ENCODE measurements at regions not wholly inside any gene's neighbourhood (a gene's known extent, or its start where the extent isn't known, plus 50 kb on each side); places are given as distances from the start of the nearest gene placed in this dataset.

DNA sequence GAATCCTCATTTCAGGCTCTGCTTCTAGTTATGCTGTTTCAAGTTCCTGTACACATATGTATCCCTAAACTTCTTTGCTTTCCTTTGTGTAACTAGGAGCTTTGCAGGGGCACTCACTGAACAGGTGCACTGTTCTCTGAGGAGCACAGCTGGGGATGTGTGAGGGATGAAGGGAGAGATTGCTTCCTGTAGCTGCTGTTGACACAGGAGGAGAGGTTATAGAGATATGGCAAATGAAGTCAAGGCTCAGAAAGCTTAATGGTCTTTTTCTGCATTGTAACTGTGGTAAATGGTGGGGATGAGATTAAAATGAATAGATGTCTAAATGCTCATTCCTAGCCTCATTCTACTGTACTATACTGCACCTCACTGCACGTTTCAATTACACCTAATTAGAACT lies 454.3 kb downstream of the BTBD3 start:
- DNase-seq (ENCODE audit: low read depth in 3 of 3) = no peak

DNA sequence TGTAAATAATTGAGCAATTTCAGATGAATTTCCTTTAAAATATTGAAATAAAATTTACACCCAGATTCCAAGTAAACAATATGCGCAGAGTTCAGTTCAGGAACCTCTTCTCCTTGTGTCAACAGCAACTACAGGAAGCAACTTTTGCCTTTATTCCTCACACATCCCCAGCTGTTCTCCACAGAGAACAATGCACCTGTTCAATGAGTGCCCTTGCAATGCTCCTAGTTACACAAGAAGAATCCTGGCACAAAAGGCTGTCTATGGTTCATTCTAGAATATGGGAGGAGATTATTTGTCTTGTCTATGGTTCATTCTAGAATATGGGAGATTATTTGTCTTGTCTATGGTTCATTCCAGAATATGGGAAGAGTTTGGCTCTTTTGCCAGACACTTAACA lies 454.9 kb downstream of the BTBD3 start:
- DNase-seq (ENCODE audit: low read depth in 3 of 3) = no peak

DNA sequence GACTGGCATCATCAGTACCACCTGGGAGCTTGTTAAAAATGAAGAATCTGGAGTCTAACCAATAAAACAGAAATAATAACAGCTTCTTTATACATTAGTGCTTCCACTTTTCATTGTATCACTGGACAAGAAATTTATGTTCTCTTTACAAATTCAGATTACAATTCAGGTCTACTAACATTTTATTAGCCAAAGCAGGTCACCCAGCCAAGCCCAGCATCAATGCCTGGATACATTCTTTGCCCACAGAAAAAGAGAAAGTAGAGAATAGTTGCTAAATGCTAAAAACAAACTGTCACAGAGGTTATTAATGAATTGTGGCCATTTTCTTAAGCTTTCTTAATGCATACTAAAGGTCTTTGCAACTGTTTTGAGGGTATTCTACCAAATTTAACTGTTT lies 458.3 kb downstream of the BTBD3 start:
- no peak for DNase-seq (ENCODE audit: low read depth in 3 of 3)

DNA sequence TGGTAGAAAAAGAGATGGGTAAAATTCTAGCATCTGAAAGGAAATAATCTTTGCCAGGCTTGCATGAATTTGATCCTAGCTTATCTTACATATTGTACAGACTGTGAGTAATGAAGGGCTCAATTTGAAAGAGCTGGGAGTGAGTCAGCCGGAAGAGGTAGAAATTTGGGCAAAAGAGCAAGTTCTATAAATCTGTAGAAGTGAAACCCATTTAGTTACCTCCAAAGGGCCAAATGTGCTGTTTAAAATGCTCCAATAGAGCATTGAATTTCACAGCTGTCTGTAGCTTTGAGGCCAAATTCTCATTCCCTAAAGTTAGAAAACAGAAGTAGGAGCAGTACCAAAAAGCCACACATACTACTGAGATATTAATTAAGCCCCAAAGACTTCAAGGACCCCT lies 466.1 kb downstream of the BTBD3 start:
- DNase-seq (ENCODE audit: low read depth in 3 of 3) = no peak

DNA sequence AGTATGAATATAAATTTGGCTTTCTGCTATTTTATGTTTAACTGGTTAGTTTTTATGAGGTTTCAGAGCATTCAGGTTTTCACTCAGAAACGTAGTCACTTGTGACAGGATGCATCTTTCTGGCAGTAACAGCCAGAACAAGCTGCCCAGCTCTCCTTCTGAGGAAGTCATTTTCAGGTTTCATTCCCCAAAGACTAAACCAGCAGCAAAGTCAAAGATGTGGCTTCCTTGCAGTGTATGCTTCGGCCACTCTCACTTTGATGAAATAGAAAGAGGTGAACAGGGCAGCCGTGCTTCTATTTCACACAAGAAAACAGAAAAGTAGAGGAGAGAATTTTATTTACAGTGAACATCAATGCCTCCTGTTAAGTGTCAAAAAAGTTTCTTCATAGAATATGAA lies 469.1 kb downstream of the BTBD3 start:
- no peak for DNase-seq (ENCODE audit: low read depth in 3 of 3)

DNA sequence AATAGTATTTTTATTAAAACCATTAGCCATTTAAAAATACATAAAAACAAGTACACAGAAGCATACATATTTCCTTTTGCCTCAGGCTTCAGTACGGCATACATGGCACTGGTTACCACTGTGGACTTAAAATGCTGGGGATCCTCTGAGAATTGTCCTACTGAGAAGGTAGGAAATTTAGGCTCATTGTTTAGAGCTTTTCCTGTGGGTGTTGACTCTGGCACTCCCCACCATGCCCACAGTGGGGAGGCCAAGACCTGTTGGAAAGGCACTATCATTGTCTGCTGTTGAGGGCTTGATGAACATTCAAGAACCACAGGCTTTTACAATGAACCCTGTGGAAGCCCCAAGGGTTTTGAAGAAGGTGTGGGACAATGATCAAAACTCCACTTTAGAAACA lies 473.4 kb downstream of the BTBD3 start:
- DNase-seq (ENCODE audit: low read depth in 3 of 3) = no peak

DNA sequence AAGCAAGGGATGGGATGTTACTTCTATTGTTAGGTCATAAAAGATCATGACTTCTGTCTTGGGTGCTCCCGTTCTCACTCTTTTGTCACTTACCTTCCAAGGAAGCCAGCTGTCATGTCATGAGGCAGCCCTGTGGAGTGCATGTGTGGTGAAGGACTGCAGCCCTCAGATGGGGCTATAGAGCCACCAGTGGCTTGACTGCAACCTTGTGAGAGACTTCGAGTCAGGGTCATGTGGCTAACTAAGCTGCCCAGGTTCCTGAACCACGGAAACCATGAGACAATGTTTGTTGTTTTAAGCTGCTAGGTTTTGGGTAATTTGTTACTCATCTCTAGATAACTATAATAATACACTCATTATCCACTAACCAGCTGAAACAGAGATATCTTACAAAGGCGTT lies 477.1 kb downstream of the BTBD3 start:
- no peak for DNase-seq (ENCODE audit: low read depth in 3 of 3)

DNA sequence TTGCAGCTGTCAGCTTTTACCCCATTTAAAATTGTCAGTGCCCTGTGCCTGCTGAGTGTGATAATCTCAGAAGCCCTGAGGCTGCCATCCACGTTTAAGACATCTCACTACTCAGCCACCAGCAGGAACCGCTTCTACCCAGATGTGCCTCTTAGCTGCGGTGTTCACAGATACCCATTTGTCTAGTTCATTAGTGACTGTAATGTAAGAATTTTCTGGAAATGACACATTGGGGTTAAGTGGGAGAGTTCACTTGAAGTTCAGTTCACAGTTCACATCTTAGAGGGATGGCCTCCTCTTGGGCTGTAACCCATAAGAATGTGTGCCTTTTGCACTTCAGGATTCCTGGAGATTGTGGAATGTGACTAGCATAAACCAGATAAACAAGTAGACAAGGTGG lies 477.7 kb downstream of the BTBD3 start:
- no peak for DNase-seq (ENCODE audit: low read depth in 3 of 3)

DNA sequence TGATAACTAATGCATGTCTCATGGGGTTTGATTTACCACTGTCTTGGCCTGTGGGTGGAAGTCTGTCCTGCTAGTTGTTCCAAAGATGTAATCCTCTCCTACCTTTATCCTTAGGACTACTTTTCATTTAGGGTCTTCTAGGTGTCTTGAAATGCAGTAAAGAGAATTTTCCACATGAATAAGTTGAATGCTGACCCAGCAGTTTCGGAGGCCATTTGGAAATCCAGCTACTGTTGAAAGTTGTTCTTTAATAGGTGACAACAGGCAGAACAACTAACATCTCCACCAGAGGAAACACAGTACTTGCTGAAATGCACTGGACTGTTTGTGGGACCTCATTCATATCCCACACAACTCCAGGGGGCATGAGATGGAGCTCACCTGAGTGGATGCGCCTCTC lies 478.1 kb downstream of the BTBD3 start:
- DNase-seq (ENCODE audit: low read depth in 3 of 3) = no peak

DNA sequence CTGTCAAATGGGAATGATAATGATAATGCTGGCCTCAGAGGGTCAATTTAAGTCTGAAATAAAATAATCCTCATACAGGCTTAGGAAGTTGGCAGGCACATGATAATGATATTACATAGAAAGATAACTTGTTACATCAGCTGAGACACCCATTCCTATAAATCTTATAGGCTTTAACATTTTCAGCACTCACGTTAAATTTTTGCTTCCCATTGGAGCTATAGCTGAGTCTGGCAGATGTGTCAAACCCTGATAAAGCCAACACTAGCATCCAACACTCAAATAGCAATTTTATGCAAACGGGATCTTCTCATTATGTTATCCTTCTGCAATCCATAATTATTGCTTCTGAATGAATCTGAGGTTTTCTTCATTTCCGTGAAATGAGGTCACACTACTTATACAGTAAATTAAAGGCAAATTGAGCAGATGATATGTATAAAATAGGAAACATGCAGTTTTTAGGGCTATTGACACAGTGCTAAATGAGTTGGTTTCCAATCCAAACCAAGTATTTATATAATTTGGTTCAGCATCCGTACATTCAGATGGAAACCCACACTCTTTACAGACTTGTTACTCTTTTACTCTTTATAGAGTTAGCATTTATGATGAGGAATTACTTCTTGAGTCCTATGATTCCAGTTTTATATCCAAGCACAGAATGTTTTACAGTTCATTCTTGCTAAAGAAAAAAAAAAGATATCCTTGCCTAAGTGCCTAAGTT lies 481.6 kb downstream of the BTBD3 start:
- DNase-seq (ENCODE audit: low read depth in 3 of 3) = no peak

DNA sequence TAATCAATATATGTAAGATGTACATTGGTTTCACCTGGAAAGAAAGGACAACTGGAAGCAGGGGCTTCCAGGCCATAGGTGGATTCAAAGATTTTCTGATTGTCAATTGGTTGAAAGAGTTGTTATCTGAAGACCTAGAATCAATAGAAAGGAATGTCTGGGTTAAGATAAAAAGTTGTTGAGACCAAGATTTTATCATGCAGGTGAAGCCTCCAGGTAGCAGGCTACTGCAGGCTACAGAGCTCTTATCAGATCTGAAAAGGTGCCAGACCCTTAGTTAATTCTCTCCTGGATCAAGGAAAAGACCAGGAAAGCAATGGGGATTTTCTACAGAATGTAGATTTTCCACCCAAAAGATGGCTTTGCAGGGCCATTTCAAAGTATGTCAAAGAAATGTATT lies 487.2 kb downstream of the BTBD3 start:
- no peak for DNase-seq (ENCODE audit: low read depth in 3 of 3)

DNA sequence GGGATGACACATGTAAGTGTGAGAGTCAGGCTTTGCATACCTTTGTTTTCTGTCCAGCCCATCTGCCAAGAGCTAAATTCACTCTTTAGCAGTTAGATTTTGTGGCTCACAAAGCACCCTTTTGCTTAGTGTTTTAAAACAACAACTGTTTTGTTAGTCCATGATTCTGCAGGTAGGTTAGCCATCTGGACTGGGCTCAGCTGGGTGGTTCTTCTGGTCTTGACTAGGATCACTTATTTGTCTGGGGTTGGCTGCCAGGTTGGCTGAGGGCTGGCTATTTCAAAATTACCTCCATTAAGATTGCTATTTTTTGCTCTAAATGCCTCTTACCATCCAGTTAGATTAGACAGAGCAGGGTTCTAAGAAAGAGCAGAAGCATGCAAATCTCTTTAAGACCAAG lies 489.3 kb downstream of the BTBD3 start:
- no peak for DNase-seq (ENCODE audit: low read depth in 3 of 3)

DNA sequence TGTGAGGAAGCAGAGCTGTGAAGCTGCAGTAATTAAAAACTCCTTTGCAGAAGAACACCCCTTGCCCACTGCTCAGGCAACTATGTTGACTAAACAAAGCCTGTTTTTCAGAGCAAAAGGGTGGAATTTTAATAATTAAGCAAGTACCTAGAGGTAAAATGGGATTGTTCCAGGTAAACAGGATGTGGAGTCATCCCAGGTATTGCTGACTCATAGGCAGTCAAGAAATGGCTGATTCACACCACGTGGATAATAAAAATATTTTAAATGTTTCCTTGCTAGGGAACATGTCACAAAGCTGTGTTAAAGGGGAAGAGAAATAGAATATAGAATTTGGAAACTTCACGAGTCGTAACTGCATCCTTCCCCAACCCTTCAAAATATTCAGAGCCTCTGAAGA lies 491.8 kb downstream of the BTBD3 start:
- no peak for DNase-seq (ENCODE audit: low read depth in 3 of 3)

DNA sequence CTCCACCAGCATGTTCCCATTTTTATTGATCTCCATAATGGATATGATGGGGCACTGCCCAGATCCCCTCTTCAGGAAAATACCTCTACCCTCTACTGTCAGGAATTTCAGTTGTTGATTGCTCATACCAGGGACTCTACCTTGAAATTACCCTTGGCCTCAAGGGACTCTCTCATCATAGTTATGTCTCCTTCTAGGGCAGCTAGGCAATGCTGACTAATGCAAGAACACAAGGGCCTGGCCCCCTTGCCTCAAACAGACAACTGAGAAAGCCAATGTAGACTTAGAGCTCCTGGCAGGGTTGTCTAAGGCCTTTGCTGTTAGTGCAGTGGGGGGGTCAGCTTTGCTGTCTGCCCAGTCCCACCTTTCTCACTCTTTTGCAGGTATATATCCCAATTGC lies 493.1 kb downstream of the BTBD3 start:
- DNase-seq (ENCODE audit: low read depth in 3 of 3) = no peak

DNA sequence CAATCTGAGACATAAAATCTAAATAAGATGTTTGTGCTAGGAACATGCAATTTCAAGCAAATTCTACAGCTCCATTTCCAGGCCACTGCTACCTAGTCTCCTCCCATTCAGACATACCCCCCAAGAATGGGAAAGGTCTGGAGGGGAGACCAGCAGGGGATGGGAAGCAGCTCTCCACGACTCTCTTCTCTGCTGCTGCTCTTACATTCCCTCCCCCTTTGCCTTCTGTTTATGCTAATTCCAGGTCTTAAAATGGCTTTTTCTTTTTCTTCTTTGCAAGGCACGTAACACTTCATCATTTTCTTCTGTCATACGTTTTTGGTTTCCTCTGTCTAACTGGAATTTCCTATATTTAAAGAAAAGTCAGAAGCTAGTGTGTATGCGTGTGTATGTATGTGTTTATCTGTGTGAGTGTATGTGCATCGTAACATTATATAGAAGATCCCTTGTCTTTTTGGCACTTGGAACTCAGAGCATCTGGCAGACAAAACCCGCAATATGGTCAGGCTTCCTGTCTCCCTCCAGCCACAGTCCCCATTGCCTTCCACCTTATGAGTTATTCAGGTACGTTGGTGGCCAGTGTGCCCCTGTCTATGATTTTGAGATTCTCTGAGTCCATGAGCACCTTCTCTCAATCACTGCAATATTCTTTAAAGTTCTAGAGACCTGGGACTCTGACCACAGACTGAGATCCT lies 493.7 kb downstream of the BTBD3 start:
- DNase-seq (ENCODE audit: low read depth in 3 of 3) = no peak

DNA sequence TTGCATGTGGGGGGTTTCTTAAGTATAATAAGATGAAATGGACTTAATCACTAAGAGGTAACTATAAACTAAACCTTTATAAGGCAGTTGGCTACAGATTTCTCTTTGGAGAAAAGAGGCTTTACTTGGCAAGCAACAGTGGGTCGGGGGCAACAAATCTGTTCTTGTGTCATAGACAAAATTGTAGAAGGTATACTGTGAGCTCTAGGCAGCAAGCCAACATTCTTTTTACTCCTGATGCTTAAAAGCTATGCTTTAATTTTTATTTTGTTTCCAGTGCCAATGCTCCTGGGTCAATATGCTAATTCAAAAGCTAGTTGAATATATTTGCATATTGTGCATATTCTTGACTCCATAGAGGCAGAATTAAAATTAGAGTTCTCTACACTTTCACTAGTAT lies 495.4 kb downstream of the BTBD3 start:
- no peak for DNase-seq (ENCODE audit: low read depth in 3 of 3)

DNA sequence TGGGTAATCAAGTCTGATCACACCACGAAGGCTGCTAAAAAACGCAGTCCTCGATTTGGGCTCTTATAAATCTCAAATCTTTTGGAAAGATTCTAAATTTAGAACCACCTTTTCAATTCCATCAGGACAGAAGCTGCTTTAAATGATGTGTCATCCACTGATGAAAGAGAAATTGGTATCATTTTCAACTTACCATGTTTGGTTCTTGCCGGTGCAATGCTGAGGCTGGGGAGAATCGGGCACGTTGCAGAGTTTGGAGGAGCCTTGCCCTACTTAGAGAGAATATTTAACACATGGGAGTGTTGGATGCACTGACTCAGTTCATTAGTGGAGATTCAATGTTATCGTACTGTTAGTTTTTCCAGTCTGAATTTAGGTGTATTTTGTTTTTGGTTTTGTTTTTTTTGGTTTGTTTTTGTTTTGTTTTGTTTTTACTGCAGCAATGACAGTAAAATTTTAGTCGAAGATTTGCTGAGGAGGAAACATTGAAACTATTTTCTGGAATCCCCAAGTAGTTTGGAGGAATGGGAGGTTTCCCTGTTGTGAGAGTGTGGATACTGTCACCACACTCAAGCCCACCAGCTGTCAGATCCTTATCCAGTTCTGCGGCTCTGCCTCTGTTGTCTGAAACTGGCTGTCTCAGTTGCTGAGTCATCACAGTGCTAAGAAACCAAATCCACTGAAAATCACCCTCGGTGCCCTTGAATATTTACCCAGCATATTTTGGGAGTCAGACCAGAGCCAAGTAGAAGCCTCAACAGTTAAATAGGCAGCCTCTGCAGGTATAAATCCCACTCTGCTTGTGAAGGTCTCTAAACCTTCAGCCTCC lies 497.0 kb downstream of the BTBD3 start:
- DNase-seq (ENCODE audit: low read depth in 3 of 3) = no peak

DNA sequence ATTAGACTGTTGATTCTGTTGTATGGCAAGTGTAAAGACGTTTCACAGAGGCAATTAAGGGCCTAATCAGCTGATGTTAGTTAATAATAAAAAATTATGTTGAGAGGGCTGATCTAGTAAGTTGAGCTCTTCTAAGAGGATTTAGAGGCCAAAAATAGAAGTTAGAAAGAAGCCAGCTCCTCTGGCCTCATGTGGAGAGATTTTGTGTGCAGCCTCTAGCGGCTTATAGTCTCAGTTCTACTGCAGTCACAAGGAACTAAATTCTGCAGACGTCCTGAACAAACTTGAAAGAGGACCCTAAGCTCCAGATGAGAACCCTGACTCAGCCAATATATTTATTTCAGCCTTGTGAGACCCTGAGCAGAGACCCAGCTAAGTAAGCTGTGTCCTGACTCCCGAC lies 498.6 kb downstream of the BTBD3 start:
- no peak for DNase-seq (ENCODE audit: low read depth in 3 of 3)

DNA sequence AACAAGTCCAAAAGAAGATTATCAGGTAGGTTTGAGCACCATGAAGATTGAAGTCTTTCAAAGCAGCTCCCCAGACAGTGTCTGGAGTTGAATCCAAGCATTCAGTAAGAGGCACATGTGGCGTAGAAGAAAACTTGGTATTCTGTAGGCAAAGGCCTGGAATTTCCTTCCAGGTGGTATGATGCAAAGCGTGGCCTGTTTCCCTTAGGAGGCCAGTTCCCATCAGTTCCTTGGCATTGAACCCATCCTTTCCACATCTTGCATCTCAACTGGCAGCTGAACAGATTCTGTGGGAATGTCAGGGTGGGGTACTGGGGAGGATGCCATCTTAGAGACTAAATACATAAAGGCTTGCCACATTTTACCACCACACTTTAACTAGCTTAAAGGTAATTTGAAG lies 516.0 kb downstream of the BTBD3 start:
- no peak for DNase-seq (ENCODE audit: low read depth in 3 of 3)

DNA sequence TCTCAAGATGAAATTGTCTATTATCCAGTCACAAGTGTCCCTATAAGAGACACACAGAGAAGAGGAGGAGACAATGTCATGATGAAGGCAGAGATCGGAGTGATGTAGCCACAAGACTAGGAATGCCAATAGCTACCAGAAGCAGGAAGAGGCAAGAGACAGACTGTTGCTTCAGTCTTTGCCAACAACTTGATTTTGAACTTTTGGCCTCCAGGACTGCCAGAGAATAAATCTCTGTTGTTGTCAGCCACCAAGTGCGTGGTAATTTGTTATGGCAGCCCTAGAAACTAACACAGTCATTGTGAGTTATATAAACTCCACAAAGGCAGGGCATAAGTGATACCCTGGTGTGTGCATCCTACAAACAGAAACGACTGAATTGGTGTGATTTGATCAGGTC lies 517.0 kb downstream of the BTBD3 start:
- no peak for DNase-seq (ENCODE audit: low read depth in 3 of 3)

DNA sequence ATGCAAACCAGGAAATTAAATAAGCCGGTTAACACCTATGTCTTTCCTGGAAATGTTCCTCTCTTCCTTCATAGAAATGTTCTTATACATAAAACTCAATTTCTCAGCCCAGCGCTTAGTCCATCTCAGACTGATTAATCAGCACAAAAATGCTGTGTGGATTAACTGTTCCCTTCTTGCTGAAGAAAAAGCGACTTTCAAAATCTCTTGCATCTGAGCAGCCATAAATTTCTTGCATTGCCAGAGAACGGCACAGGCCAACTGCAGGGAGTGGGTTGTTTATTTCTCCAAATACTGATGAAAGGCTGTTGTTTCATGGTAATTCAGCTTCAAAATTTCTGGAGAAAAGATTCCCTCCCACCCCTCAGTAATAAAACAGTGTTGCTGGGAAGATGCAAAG lies 517.6 kb downstream of the BTBD3 start:
- DNase-seq (ENCODE audit: low read depth in 3 of 3) = no peak

DNA sequence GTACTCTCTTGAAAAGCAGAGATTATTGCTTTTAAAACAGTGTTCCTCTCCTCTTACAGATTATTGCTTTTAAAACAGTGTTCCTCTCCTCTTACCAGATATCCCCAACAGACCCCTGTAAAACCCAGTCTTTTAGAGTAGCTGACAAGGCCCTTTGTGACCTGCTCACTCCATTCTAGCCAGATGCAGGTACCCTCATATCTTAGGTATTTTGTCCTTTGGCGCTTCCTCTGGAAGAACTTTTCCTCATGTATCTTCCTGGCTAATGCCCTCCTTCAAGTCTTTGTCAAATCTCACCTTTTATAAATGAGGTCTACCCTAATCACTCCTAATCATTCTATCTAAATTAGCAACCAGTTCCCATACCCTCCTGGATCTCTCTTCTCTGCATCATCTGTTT lies 536.0 kb downstream of the BTBD3 start:
- no peak for DNase-seq (ENCODE audit: low read depth in 3 of 3)

DNA sequence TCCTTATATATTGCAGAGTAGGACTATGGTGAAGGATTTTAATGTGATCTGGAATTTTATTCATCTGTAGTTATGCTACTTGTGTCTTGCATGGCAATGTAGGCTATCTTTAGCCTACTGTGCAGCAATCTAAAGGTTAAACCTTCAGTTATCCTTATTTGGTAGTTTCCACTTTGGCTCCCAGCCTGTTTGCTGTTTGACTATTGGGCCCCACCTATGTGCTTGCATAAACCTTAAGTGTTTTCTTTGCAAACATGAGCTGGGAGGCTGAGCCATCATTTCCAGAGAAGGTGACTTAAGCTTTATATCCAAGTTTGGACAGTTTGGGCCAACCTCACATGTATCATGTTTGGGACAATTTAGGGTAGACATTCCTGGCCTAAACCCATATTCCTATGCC lies 537.5 kb downstream of the BTBD3 start:
- DNase-seq (ENCODE audit: low read depth in 3 of 3) = no peak

All from stimulated activated CD4-positive, alpha-beta T cell treated with anti-CD3 and anti-CD28 coated beads, TNF-alpha, amount 100 ng/mL, for 24 hours (primary cell).